IMR-90 (cell line): ENCODE measurements at regions not wholly inside any gene's neighbourhood (a gene's known extent, or its start where the extent isn't known, plus 50 kb on each side); places are given as distances from the start of the nearest gene placed in this dataset.

ENCODE experiments used
- ATAC-seq: fragments of 200-7000 bp; cut with Tn5 transposase; 2 replicates; pipeline ENCODE4 v1.9.1; 2020; ENCODE audit warnings: low read depth, mild to moderate bottlenecking, moderate library complexity
- BruUV-seq: library from RNA; stranded (reverse); fragments of 400-500 nt; replicated peaks from 2 replicates; lab custom pipeline; 2021; lab: Mats Ljungman, UMichigan
- CTCF ChIA-PET: fragments of 300-600 bp; formaldehyde crosslinking; extraction: SDS; loops from one replicate; lab custom pipeline; 2021; ENCODE audit warnings: antibody characterized with exemption; lab: Yijun Ruan, JAX
- POLR2A ChIA-PET: fragments of 300-600 bp; sonication (Branson Sonifier 250); formaldehyde crosslinking; loops from one replicate; lab custom pipeline; 2022; ENCODE audit warnings: antibody characterized with exemption; ENCODE audit not compliant: unreplicated experiment; lab: Charles Lee
- DNase-seq: peaks from one replicate; pipeline ENCODE4 v3.0.0; 2013
- H2AFZ ChIP-seq: replicated peaks from 2 replicates; pipeline ENCODE3; 2013; ENCODE audit warnings: low read length, mild to moderate bottlenecking; ENCODE audit not compliant: poor library complexity
- H2AK5ac ChIP-seq: 2 replicates; pipeline ENCODE4 v1.6.1; 2013; ENCODE audit warnings: low read depth, low read length, inconsistent platforms
- H2AK9ac ChIP-seq: replicated peaks from 2 replicates; pipeline ENCODE3; 2013; ENCODE audit warnings: mild to moderate bottlenecking, low read depth, low read length, moderate library complexity; ENCODE audit not compliant: poor library complexity
- H2BK120ac ChIP-seq: 2 replicates; pipeline ENCODE4 v1.6.1; 2013; ENCODE audit warnings: low read depth, low read length, inconsistent platforms
- H2BK15ac ChIP-seq: 3 replicates; pipeline ENCODE4 v1.6.1; 2013; ENCODE audit warnings: low read depth, low read length, inconsistent platforms
- H2BK20ac ChIP-seq: 2 replicates; pipeline ENCODE4 v1.6.1; 2013; ENCODE audit warnings: low read depth, mild to moderate bottlenecking, inconsistent platforms, low read length, moderate library complexity
- H2BK5ac ChIP-seq: 2 replicates; pipeline ENCODE4 v1.6.1; 2013; ENCODE audit warnings: mild to moderate bottlenecking, low read depth, low read length, inconsistent platforms; ENCODE audit not compliant: poor library complexity, severe bottlenecking
- H3K14ac ChIP-seq: replicated peaks from 2 replicates; pipeline ENCODE4 v1.6.1; 2013; ENCODE audit warnings: low read depth, low read length, inconsistent platforms
- H3K18ac ChIP-seq: 2 replicates; pipeline ENCODE4 v1.6.1; 2013; ENCODE audit warnings: low read depth, low read length, control low read depth
- H3K23ac ChIP-seq: 2 replicates; pipeline ENCODE4 v1.6.1; 2013; ENCODE audit warnings: low read depth, low read length, inconsistent platforms
- H3K27ac ChIP-seq: 2 replicates; pipeline ENCODE4 v1.5.1; 2013; ENCODE audit warnings: mild to moderate bottlenecking, control low read depth, low read length; ENCODE audit not compliant: insufficient read depth
- H3K27me3 ChIP-seq: 2 replicates; pipeline ENCODE4 v1.6.1; 2013; ENCODE audit warnings: low read length; ENCODE audit not compliant: control insufficient read depth, insufficient read depth
- H3K36me3 ChIP-seq: 2 replicates; pipeline ENCODE4 v1.6.1; 2013; ENCODE audit warnings: low read length, mixed read lengths; ENCODE audit not compliant: control insufficient read depth, insufficient read depth
- H3K4ac ChIP-seq: 2 replicates; pipeline ENCODE4 v1.6.1; 2013; ENCODE audit warnings: low read depth, low read length, inconsistent platforms
- H3K4me1 ChIP-seq: 2 replicates; pipeline ENCODE4 v1.6.1; 2013; ENCODE audit warnings: low read length, mixed read lengths; ENCODE audit not compliant: control insufficient read depth, insufficient read depth
- H3K4me2 ChIP-seq: 2 replicates; pipeline ENCODE4 v1.6.1; 2013; ENCODE audit warnings: low read depth, mild to moderate bottlenecking, control low read depth, low read length, moderate library complexity
- H3K4me3 ChIP-seq: 2 replicates; pipeline ENCODE4 v1.5.1; 2013; ENCODE audit warnings: low read depth, mild to moderate bottlenecking, control low read depth, low read length, moderate library complexity; ENCODE audit not compliant: insufficient read depth
- H3K56ac ChIP-seq: 2 replicates; pipeline ENCODE4 v1.6.1; 2013; ENCODE audit warnings: low read length, inconsistent platforms; ENCODE audit not compliant: insufficient read depth; ENCODE audit errors: extremely low read depth
- H3K79me1 ChIP-seq, 2 experiments: 2 replicates each; pipeline ENCODE4 v1.6.1; 2013; ENCODE audit warnings: low read length in 2 of 2, inconsistent platforms in 1 of 2, low read depth in 1 of 2
- H3K9ac ChIP-seq: 2 replicates; pipeline ENCODE4 v1.6.1; 2013; ENCODE audit warnings: low read depth, low read length, control low read depth
- H3K9me1 ChIP-seq: 2 replicates; pipeline ENCODE4 v1.6.1; 2013; ENCODE audit warnings: low read length, inconsistent platforms; ENCODE audit not compliant: insufficient read depth
- H3K9me3 ChIP-seq: 2 replicates; pipeline ENCODE4 v1.6.1; 2013; ENCODE audit warnings: low read length; ENCODE audit not compliant: control insufficient read depth, insufficient read depth
- H4K20me1 ChIP-seq: 2 replicates; pipeline ENCODE4 v1.6.1; 2013; ENCODE audit warnings: low read length, inconsistent platforms; ENCODE audit not compliant: insufficient read depth
- H4K5ac ChIP-seq: 2 replicates; pipeline ENCODE4 v1.6.1; 2013; ENCODE audit warnings: mild to moderate bottlenecking, low read depth, low read length, control low read depth
- H4K8ac ChIP-seq, 2 experiments: 2 replicates each; pipeline ENCODE4 v1.6.1; 2013; ENCODE audit warnings: low read depth in 2 of 2, low read length in 2 of 2, control low read depth in 1 of 2, inconsistent platforms in 1 of 2
- H4K91ac ChIP-seq: 2 replicates; pipeline ENCODE4 v1.6.1; 2013; ENCODE audit warnings: low read depth, low read length, inconsistent platforms; ENCODE audit not compliant: insufficient read depth
- CEBPB ChIP-seq: IDR thresholded peaks from 2 replicates; pipeline ENCODE4 v1.6.1; 2012; ENCODE audit warnings: low read depth, low read length, improper control_type of control experiment
- ELK1 ChIP-seq: fragments of 150-350 bp; IDR thresholded peaks from 2 replicates; pipeline ENCODE4 v1.6.1; 2016; ENCODE audit warnings: low read depth, mild to moderate bottlenecking, low read length, moderate library complexity, borderline replicate concordance
- FOS ChIP-seq: fragments of 150-350 bp; IDR thresholded peaks from 2 replicates; pipeline ENCODE4 v1.6.1; 2016; ENCODE audit warnings: low read depth, low read length
- MAZ ChIP-seq: IDR thresholded peaks from 2 replicates; pipeline ENCODE4 v1.6.1; 2012; ENCODE audit warnings: low read depth, mild to moderate bottlenecking, low read length, improper control_type of control experiment, moderate library complexity, borderline replicate concordance
- SMC3 ChIP-seq: fragments of 150-350 bp; IDR thresholded peaks from 2 replicates; pipeline ENCODE4 v1.6.1; 2016; ENCODE audit warnings: low read depth, mild to moderate bottlenecking, antibody characterized with exemption, low read length, moderate library complexity
- dilution Hi-C: fragments of 300-500 bp; cut with HindIII; formaldehyde crosslinking; loops from one replicate; pipeline ENCODE4 v1.14.3; 2018; ENCODE audit warnings: low sequenced_read_pairs; ENCODE audit not compliant: unreplicated experiment
- in situ Hi-C: fragments of 300-500 bp; cut with MboI; formaldehyde crosslinking; loops from 3 replicates; pipeline ENCODE4 v1.14.3; 2019; ENCODE audit warnings: low sequenced_read_pairs, inconsistent platforms, mixed read lengths
- intact Hi-C: fragments of 100-400 bp; cut with micrococcal nuclease; formaldehyde crosslinking; loops from 2 replicates; pipeline ENCODE4 v1.10.0; 2022

GRCh38 chr2:234747032-234747431 lies 204.8 kb upstream of the SH3BP4 start:
- no peak overlapping the region for H3K9ac ChIP-seq
- no peak overlapping the region for H2BK15ac ChIP-seq
- TF ChIP-seq MAZ (no peak), ELK1 (no peak), SMC3 (no peak), FOS (peak; percentile 8; the same call in 1 of the 2 replicates), CEBPB (peak; percentile 45; the same call in 1 of the 2 replicates)
- no peak overlapping the region for H2BK5ac ChIP-seq
- H3K56ac ChIP-seq: no peak overlapping the region
- no peak overlapping the region for H4K91ac ChIP-seq
- no peak overlapping the region for H2AFZ ChIP-seq
- no peaks in the 10 kb centered on the region for H4K20me1 ChIP-seq
- H3K36me3 ChIP-seq: no peaks in the 10 kb centered on the region
- H3K14ac ChIP-seq: no peak overlapping the region
- peaks cover 7% of the 10 kb centered on the region; the same call in 1 of the 2 replicates for H3K4me1 ChIP-seq
- H4K5ac ChIP-seq: no peak overlapping the region
- H4K8ac ChIP-seq: no peak overlapping the region; a peak in 1 of 4 replicates
- BruUV-seq: no TSS peak
- POLR2A ChIA-PET: no interaction called here
- peak overlapping the region; percentile 22; the same call in 1 of the 2 replicates for H3K4me2 ChIP-seq
- peak; percentile 70 for DNase-seq
- no peak overlapping the region for H3K27ac ChIP-seq
- no peaks in the 10 kb centered on the region for H3K27me3 ChIP-seq
- in situ Hi-C loops (no loop called here), intact Hi-C loops (no loop called here), dilution Hi-C loops (no loop called here)
- CTCF ChIA-PET: no interaction called here
- peak; percentile 59 for ATAC-seq
- no peaks in the 10 kb centered on the region; the same call in 1 of the 2 replicates for H3K9me3 ChIP-seq
- H2AK5ac ChIP-seq: no peak overlapping the region
- H3K23ac ChIP-seq: no peak overlapping the region
- H3K9me1 ChIP-seq: no peaks in the 10 kb centered on the region
- H3K79me1 ChIP-seq: no peaks in the 10 kb centered on the region
- H3K4me3 ChIP-seq: no peak overlapping the region
- H2BK20ac ChIP-seq: no peak overlapping the region
- H3K4ac ChIP-seq: 0 out of 2 replicates have a peak overlapping the region, but pooled peaks have one; percentile 1
- peak overlapping the region; percentile 3; the same call in 1 of the 2 replicates for H3K18ac ChIP-seq
- H2BK120ac ChIP-seq: no peak overlapping the region
- no peak overlapping the region for H2AK9ac ChIP-seq
